NCI-H1092 (cell line): ENCODE measurements at regions not wholly inside any gene's neighbourhood (a gene's known extent, or its start where the extent isn't known, plus 50 kb on each side); places are given as distances from the start of the nearest gene placed in this dataset.
"Not testable (repeated sequence)": the region's sequence is repeated elsewhere in the genome, so short reads cannot be mapped to it uniquely, and the experiment has no call there.

ENCODE experiments used
- DNase-seq: peaks from one replicate; lab custom pipeline; 2025; lab: John Stamatoyannopoulos, UW

DNA sequence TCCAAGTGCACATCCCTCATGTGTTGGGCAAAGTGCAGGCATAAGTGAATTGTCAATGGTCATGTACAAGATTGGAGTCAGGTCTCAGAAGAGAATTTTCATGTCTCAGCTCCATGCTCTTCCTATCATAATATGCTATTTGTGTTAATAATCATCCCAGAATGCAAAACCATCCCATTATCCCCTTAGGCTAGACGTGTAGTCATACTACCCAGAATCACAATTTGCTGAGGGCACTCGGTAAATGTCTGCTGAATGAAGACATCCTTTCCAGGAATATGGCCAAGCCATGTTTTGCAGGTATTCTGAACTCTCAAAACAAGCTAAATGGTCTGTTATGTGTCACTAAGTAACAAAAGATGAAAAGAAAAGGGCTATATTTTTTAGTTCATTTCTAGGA lies 263.8 kb downstream of the RAD51AP2 start:
- no peak for DNase-seq

DNA sequence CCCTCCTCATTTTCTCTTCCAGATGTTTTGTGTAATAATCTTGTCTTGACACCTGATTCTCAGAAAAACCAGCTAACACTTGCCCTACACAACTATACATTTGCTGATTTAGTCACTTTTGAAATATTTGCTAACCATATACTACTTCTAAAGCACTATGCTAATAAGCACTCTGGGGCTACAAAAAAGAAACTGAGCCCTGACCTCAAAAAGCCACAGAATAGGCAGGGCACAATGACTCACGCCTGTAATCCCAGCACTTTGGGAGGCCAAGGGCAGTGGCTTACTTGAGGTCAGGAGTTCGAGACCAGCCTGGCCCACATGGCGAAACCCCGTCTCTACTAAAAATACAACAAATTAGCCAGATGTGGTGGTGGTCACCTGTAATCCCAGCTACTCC lies 266.0 kb downstream of the RAD51AP2 start:
- no peak for DNase-seq

DNA sequence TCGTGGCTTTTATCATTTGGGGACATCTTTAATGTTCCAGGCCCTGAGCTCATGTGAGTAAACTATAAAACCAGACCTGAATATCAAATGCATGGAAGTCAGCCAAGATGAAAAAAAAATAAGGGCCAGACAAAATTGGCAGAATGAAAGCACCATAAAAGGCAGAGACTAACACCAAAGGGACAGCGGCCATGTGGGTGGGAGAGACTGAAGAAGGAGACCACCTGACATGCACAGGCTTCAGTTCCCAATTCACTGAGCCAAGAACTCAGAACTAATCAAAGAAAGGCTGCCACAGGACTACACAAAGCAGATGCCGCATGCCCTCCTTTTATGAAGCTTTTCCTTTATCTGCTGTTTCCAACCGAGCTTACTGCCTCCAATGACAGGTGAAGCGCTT lies 267.1 kb downstream of the RAD51AP2 start:
- DNase-seq, result no peak

DNA sequence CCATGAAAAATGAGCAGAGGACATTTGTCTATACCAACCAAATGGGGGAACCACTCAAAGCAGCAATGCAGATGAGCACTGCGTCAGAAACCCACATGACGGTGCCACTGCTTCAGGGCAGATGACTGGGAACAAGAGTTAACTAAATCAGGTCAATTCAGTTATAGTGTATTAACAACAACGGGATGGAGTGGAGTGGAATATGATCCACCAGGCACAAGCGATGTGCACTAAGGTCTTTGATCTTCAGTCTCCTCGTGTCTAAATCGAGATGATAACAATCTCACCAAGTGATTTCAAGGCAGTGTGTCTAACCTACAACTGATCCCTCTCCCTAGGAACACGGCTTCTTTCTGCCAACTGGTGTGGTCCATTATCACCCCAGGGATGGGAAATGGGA lies 269.0 kb downstream of the RAD51AP2 start:
- no peak for DNase-seq

DNA sequence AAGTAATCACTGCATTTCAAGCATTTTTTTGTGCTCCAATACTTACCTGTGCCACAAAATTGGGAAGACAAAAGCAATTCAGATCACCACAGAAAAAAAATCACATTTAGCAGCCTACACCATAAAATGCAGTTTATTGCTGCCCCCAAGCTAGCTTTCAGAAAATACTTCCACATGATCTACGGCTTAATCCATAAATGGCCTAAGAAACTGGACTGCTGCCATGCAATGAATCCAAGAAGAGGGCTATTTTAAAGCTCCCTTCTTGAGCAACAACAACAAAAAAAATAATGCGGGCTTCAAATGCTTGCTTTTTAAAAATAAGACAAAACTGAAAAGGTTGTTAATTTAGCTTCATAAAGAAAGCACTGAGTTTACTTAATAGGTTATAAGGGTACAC lies 272.3 kb downstream of the RAD51AP2 start:
- DNase-seq, result no peak

DNA sequence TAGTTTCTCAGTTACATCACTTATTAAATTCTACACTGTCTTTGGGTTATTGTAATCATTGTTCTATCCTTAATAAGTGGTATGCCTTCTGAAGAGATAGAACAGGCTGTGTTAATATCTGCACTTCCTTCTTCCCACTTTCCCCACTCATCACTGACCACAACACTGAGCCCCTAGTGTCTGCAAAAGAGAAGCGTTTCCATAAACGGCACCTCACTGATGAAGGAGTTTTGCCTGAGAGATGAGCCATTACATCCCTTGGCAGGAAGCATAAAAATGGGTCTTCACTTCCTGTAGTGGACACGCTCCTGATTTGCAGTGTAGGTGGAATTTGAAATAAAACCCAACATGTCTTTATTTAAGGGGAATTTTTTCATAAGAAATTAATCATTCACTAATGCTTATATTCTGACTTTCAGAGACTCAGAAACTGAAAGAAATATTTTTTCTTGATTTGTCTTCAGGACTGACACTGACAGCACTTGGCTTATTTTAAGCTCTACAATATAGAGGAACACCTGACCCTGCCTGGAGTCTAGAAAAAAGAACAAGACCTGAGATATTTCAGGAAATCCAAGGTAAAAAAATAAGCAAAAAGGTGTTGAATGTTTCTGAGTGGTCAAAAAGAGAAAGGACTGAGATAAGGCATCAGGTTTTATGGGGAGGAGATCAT lies 275.3 kb downstream of the RAD51AP2 start:
- DNase-seq, result no peak

DNA sequence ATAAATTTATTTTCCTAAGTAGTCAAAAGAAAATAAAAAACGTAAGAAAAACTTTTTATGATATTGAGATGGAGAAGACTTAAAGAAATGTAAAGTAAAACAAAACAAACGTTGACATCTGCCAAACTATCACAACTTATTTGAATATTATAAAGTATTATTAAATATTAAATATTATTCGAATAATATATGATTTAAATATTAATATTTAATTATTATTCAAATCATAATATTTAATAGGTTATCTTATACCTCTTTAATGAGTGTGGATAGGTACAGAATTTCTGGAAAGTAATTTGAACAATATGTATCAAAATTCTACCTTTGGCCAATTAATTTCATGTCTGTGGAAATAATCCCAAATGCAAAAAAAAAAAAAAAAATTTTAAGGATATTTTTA lies 278.7 kb downstream of the RAD51AP2 start:
- DNase-seq, result no peak

DNA sequence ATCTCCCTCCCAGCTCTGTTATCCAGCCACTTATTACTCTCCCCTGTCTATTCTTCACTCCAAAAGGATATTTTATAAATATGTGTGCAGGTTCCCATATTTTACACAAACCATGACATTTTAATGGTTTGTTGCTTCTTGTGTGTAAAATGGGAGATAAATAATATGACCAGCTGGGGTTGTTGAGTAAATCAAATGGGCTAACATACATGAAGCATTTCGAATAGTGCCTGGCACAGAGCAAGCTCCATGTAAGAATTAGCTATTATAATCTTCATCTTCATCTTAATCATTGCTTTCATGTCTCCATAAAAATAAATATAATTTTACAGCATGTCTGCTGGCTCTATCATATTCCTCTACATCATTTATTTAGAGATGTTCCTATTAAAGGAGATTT lies 283.1 kb downstream of the RAD51AP2 start:
- no peak for DNase-seq

DNA sequence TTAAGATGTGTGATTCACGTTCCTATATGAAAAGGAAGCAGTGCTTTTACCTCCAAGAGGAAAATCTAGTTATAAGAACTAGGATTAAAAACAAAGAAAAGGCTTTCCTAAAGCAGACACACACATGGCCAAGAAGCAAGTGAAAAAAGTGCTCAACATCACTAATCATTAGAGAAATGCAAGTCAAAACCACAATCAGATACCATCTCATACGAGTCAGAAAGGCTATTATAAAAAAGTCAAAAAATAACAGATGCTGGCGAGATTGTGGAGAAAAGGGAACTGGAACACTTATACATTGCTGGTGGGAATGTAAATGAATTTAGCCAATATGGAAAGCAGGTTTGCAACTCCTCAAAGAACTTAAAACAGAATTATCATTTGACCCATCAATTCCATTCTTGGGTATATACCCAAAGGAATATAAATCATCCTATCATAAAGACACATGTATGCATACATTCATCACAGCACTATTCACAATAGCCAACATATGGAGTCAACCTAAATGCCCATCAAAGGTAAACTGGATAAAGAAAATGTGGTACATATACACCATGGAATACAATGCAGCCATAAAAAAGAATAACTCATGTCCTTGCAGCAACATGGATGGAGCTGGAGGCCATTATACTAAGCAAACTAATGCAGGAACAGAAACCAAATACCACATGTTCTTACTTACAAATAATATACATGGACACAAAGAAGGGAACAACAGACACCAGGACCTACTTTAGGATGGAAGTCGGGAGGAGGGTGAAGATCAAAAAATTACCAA lies 285.3 kb downstream of the RAD51AP2 start:
- no peak for DNase-seq

DNA sequence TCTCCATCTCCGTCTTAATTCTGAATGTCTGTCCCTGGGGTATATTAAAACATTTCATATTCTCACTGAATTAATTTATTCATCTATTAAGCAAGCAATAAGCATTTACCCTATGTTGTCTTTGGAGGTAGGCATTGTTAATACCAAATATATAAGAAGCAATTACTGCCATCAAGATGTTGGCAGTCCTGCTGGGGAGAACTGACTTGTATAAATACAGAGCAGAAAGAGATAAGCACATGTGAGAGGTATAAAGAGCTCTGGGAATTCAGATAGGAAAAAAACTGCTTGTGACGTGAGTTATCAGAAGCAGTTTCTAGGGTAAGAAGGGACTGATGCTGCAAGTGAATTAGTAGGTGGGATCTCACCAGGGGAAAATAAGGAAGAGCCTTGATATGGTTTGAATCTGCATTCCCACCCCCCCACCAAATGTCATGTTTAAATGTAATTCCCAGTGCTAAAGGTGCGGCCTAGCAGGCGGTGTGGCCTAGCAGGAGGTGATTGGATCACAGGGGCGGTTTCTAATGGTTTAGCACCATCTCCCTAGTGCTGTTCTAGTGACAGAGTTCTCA lies 286.8 kb downstream of the RAD51AP2 start:
- DNase-seq, result no peak

DNA sequence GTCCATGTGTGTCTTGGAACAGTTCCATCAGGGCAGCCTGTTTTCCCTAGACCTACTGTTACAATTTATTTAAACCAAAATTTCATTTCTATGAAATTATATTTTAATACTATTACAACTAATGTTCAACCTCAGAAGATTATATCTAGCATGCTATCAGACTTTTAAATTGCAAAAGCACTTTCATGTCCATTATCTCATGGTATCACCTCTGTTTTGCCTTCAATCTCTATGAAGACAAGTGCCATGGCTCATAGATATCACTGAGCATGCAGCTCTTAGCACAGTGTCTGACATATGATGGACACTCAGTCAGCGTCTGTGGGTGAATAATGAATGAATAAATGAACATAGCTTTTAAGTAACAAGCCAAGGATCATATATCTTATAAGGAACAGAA lies 288.8 kb downstream of the RAD51AP2 start:
- no peak for DNase-seq

DNA sequence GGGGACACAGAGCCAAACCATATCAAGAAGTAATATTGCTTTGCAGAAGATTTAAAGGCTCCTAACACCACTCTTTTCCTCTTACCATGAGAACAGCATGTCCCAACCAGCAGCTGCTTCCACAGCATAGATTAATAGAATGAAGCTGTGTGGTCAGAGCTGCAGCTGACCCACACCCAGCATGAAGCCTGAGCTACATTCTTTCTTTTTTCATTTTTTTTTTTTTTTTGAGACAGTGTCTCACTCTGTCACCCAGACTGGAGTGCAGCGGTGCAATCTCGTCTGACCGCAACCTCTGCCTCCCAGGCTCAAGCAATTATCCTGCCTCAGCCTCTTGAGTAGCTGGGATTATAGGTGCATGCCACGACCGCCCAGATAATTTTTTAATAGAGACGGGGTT lies 289.8 kb downstream of the RAD51AP2 start:
- DNase-seq, result no peak

DNA sequence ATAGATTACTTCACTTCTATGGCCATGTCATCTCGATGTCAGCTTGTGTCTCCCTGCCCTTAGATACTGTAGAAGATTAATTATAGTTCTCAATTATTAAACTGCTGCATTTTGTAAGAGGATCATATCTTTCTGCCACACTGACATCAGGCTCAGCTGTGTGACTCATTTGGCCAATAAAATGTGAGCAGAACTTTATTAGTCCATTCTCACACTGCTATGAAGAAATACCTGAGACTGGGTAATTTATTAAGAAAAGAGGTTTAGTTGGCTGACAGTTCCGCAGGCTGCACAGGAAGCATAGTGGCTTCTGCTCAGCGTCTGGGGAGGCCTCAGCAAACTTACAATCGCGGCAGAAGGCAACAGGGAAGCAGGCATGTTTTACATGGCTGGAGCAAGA lies 290.4 kb downstream of the RAD51AP2 start:
- DNase-seq, result no peak

DNA sequence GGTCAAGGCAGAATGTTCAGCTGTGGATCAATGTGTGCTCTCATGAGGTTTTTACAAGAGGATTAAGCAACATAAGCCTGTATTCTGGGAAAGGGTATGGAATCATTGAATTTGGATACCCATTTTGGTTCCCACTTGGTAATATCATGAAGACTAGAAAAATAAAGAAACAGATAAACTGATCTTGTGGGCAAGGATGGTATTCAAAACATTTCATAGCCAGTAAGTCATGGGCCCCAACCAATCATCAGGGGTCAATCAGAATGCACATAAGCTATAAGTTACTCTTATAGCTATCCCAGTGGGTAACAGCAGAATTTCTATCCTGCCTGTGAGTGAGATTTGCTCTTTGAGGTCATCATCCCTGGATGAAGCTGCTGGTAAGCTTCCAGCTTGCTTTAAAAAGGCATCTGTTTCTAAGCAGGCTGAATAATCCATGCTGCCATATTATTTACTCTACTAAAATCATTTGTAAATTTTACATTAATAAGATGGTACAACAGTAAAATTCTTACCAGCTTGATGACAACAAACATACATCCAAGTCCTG lies 291.2 kb downstream of the RAD51AP2 start:
- no peak for DNase-seq

DNA sequence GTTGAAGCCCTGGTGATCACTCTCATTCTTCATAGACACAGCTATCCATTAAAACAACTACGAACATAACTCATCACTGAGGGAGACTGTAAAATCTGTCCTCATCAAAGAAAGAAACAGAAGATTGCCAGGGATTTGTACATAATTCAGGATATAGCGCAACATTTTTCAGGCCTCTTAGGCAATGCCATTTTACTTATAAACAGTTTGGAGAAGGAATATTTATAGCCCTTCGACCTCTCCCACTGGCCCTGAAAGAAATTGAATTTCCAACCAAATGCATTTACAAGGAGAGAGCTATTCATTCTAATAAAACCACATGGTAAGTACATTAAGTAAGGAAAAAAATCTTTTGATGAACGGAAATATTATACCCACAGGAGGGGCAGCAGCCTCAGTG lies 295.0 kb downstream of the RAD51AP2 start:
- DNase-seq, result no peak

DNA sequence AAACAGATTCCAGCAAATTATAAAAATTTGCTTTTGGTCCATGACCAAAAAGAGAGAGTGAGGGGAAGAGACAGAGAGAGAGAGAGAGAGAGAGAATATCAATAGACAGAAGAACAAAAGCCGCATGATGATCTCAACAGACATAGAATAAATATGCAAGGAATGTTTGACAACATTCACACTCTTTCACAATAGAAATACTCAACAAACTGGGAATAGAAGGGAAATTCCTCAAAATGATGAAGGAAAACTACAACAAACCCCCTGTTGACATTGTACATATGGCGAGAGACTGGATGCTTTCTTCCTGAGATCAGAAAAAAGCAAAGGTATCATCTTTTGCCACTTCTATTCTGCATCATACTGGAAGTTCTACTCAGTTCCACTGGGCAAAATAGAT lies 309.7 kb downstream of the RAD51AP2 start:
- no peak for DNase-seq

DNA sequence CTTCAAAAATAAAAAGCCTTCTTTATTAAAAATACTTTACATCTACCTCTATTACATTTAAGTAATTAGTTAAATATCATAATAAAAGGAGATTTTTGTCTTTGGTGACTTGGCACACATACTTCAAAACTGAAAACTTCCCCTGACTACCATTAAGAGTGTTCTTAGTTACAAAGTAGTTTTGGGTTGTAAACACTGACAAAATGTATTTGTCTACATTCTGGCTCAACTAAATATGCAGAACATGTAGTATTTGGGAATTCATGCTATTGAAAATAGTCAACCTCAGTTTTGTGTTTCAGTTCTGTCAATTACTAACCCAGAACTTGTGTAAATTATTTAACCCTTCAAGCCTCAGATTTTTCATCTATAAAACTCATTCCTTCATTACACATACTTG lies 311.5 kb downstream of the RAD51AP2 start:
- DNase-seq, result no peak

DNA sequence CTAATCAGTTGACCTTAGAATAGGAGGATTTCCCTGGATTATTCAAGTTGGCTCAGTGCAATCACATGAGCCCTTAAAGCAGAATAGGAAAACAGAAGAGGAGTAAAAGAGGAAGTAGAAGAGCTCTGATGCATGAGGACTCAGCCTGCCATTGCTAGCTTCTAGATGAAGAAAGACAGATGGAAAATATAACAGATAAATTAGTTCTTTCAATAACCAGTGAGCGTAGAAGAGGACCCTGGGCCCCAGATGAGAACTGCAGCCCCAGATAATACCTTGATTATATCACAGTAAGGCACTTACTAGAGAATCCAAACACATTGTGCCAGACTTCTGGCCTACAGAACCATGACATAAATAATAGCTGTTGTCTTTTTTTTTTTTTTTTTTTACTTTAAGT lies 314.0 kb downstream of the RAD51AP2 start:
- not testable (repeated sequence) for DNase-seq

DNA sequence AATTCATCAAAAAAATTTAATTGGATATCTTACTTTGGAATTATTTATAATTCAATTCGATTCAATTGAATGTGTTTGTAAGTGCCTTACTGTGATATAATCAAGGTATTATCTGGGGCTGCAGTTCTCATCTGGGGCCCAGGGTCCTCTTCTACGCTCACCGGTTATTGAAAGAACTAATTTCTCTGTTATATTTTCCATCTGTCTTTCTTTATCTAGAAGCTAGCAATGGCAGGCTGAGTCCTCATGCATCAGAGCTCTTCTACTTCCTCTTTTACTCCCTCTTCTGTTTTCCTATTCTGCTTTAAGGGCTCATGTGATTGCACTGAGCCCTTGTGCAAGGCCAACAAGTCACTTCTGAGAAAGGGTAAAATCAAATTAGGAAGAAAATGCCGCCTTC lies 315.6 kb downstream of the RAD51AP2 start:
- DNase-seq, result not testable (repeated sequence)

DNA sequence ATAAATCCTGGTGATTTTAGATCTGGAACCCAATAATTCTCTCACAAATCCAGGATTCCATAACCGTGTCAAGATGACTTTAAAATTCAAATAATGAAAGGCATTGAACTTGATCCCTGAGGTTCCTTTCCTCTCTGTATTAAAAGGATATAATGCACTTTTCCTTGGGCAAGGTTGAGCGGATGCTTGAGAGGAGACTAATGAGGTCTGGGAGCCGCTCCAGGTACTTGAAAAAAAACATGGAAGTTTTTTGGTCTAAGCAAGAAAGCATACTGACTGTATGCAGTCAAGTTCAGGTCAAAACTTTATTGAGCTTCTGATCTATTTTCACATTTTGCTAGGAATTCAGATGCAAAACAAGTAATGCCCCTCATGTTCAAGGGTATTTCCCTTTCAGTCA lies 318.5 kb downstream of the RAD51AP2 start:
- no peak for DNase-seq

DNA sequence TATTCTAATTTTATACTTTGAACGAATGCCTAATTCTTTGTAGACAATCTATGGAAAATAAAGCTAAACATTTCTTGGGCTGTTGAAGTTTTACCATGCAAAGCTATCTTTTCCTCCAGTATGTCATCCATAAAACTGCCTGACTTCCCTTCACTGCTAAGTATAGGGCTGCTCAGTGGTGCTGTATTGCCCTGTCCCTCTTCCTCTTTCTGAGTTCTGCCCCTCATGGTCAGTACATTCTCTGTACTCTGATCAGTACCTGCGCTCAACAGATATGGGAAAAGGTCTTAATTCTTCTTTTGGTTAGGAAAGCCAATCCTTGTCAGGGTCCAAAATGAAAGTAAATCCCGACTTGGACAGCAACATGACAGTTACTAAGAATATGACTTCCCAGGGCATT lies 321.9 kb downstream of the RAD51AP2 start:
- no peak for DNase-seq

DNA sequence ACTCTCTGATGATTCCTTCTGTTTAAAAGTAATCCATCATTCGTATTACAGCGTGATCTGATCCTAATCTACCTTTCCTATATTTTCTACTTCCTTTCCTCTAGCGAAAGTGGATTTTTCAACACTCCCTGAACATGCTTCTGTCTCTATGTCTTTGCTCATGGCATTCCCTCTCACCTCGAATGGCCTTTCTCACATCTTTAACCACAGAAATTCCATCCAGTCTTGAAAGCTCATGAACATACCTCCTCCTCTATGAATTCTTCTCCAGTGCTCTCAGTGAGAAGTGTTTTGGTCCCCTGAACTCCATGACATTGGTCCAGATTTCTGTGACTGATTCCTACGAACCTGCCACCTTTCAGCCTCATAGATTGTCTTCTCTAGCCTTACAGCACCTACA lies 323.2 kb downstream of the RAD51AP2 start:
- no peak for DNase-seq

DNA sequence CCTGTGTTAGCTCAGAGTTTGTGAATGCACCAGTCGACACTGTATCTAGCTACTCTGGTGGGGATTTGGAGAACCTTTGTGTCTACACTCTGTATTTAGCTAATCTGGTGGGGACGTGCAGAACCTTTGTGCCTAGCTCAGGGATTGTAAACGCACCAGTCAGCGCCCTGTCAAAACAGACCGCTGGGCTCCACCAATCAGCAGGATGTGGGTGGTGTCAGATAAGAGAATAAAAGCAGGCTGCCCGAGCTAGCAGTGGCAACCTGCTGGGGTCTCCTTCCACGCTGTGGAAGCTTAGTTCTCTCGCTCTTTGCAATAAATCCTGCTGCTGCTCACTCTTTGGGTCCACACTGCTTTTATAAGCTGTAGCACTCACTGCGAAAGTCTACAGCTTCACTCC lies 324.2 kb downstream of the RAD51AP2 start:
- DNase-seq, result no peak
